ENCODE measurements at regions not wholly inside any gene's neighbourhood (a gene's known extent, or its start where the extent isn't known, plus 50 kb on each side); places are given as distances from the start of the nearest gene placed in this dataset.

DNA sequence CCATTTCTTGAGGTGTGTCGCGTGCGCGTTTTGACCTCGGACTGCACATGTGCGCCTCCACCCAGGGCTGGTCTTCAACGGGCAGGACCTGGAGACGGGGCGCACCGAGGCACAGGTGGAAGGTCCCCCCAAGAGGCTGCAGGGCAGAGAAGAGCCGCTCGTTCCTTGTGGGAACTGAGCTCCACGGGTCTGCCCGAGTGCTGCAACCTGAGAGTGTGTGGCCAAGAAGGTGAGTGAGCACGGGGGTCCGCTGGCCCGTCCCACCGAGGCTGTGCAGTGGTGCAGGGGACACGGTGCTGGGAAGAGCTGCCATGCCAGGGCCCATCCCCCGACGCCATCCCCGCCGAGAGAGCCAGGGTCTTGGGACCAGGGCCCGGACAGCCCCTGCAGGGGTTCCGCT is 268.3 kb downstream of the GALR1 start:
- TF ChIP-seq CTCF (IDR thresholded peaks at IDR 0.05) (no peak), POLR2A (IDR thresholded peaks at IDR 0.05) (no peak)

Data from heart left ventricle (tissue), 13 donors.